Aorta (tissue), 5 donors: ENCODE measurements at regions not wholly inside any gene's neighbourhood (a gene's known extent, or its start where the extent isn't known, plus 50 kb on each side); places are given as distances from the start of the nearest gene placed in this dataset.

Source experiments
- ATAC-seq: fragments of 200-7000 bp; cut with Tn5 transposase; one replicate; pipeline ENCODE4 v1.9.1; 2022; ENCODE audit warnings: moderate library complexity; ENCODE audit not compliant: low FRiP score
- DNase-seq, 2 donors: peaks; one replicate each; pipeline ENCODE4 v3.0.0-alpha.2; 2020
- H3K27ac ChIP-seq, 2 donors: one replicate each; pipeline ENCODE4 v1.5.1; 2013; ENCODE audit warnings: low read length in 2 of 2, mild to moderate bottlenecking in 2 of 2, moderate library complexity in 2 of 2, control low read depth in 1 of 2, inconsistent platforms in 1 of 2, low read depth in 1 of 2
- H3K27me3 ChIP-seq, 2 donors: one replicate each; pipeline ENCODE4 v1.6.1; 2013; ENCODE audit warnings: control low read depth in 1 of 2, low read length in 1 of 2, mild to moderate bottlenecking in 1 of 2, moderate library complexity in 1 of 2; ENCODE audit not compliant: insufficient read depth in 2 of 2, control insufficient read depth in 1 of 2
- H3K36me3 ChIP-seq, 2 donors: one replicate each; pipeline ENCODE4 v1.6.1; 2013; ENCODE audit warnings: control low read depth in 1 of 2, low read length in 1 of 2, mild to moderate bottlenecking in 1 of 2; ENCODE audit not compliant: insufficient read depth in 2 of 2, control insufficient read depth in 1 of 2
- H3K4me1 ChIP-seq, 2 donors: one replicate each; pipeline ENCODE4 v1.6.1; 2013; ENCODE audit warnings: low read length in 2 of 2, control low read depth in 1 of 2, mild to moderate bottlenecking in 1 of 2, moderate library complexity in 1 of 2; ENCODE audit not compliant: insufficient read depth in 2 of 2, control insufficient read depth in 1 of 2
- H3K4me3 ChIP-seq, 2 donors: one replicate each; pipeline ENCODE4 v1.5.1; 2013; ENCODE audit warnings: low read length in 2 of 2, control low read depth in 1 of 2, mild to moderate bottlenecking in 1 of 2
- H3K9me3 ChIP-seq: one replicate; pipeline ENCODE4 v1.6.1; 2013; ENCODE audit warnings: mild to moderate bottlenecking, low read length; ENCODE audit not compliant: control insufficient read depth
- WGBS, 2 donors: extraction: QIAGEN DNeasy Blood & Tissue Kit; methylation state at CpG; one replicate each; pipeline ENCODE4 v1.1.7; 2013; 5-methylcytosine and 5-hydroxymethylcytosine counted together
- intact Hi-C, 2 donors: fragments of 100-400 bp; cut with DNase I; formaldehyde crosslinking; loops; one replicate each; pipeline versions ENCODE4 v1.14.2 to v1.15.0; 2022
- donor health status: healthy with polysubstance abuse.
- donor health status: Bipolar disorder and iron deficiency.
- donor health status: DM: no; HTN: no; CAD: no.
- donor health status: DM: no; HTN: no; CAD: no.
- donor health status: DM: yes; HTN: yes; CAD: no.

GRCh38 chr13:44770951-44771350 lies 194.8 kb upstream of the TSC22D1 start:
- no peak overlapping the region for H3K4me3 ChIP-seq
- WGBS, 2 donors: 96 to 98% methylated on average over 5 of the region's 5 CpGs
- H3K9me3 ChIP-seq: no peaks in the 10 kb centered on the region
- DNase-seq: no peak
- ATAC-seq: no peak
- no peaks in the 10 kb centered on the region for H3K36me3 ChIP-seq
- H3K4me1 ChIP-seq: peaks cover 0 to 5% of the 10 kb centered on the region in 2 donors
- H3K27ac ChIP-seq: no peak overlapping the region
- intact Hi-C loops: no loop called here
- no peaks in the 10 kb centered on the region for H3K27me3 ChIP-seq

DNA sequence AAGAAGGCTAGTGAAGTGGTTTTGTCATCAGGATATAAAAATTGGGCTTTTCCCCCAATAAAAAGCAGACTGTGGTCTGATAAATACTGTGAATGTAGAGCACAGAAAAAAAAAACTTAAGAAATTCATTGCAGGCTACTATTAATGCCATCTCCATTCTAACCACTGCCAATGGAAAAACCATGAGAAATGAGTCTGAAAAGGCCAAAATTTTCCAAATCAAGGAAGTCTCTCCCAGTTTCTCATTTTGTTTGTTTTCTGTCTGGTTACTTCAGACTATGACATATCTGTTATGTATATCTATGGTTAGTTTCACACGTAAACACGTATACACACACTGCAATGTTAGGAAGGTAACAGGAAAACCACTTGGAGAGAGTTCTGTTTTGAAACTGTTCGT lies 193.6 kb upstream of the TSC22D1 start:
- Histone ChIP-seq H3K36me3 (no peaks in the 10 kb centered on the region), H3K27ac (peak overlapping the region in 1 of 2 donors; percentile 43), H3K9me3 (no peaks in the 10 kb centered on the region), H3K27me3 (no peaks in the 10 kb centered on the region), H3K4me1 (peaks cover 0 to 5% of the 10 kb centered on the region in 2 donors), H3K4me3 (no peak overlapping the region)
- intact Hi-C loops: no loop called here
- no peak for ATAC-seq
- WGBS, 2 donors: 14 to 26% methylated on average over 3 of the region's 3 CpGs
- no peak for DNase-seq

DNA sequence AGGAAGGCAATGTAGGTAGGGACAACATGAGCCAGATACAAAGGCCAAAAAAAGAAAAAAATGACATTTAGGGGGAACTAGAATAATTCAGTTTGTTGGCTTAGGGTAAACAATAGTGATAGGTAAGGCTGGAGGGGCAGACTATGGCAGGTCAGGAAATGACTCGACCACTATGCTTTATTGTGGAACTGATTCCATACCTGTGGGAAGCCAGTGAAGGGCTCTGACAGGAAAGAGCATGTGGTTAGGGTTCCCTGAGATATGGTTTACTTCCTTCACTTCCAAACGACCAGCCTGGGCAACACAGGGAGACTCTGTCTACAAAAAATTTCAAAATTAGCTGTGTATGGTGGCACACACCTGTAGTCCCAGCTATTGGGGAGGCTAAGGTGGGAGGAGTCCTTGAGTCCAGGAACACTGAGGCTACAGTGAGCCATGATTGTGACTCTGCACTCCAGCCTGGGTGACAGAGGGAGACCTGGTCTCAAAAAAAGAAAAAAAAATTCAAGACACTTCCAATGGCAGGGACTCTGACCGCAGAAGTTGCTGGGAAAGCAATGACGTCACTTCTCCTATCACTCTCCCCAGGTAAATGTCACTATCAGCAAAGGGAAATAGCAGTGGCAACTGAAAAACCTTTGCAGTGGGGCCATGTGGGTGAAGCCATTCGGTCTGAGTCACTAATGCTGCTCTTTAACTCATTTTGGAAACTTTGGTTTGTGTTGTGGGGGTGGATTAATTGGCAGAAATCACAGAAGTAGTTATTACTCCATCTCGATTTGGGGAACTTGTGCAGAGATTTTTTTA lies 192.8 kb upstream of the TSC22D1 start:
- WGBS, 2 donors: 53 to 55% methylated on average over 6 of the region's 6 CpGs
- H3K9me3 ChIP-seq: no peaks in the 10 kb centered on the region
- intact Hi-C loops: no loop called here

GRCh38 chr13:44768239-44768638 lies 192.1 kb upstream of the TSC22D1 start:
- no peak overlapping the region for H3K27ac ChIP-seq
- DNase-seq (no peak), ATAC-seq (no peak)
- no peaks in the 10 kb centered on the region for H3K36me3 ChIP-seq
- H3K9me3 ChIP-seq: no peaks in the 10 kb centered on the region
- no peak overlapping the region for H3K4me3 ChIP-seq
- H3K27me3 ChIP-seq: no peaks in the 10 kb centered on the region
- whole genome bisulfite sequencing, 2 donors: 64% methylated on average over 2 of the region's 2 CpGs
- intact Hi-C loops: no loop called here
- peaks cover 0 to 5% of the 10 kb centered on the region in 2 donors for H3K4me1 ChIP-seq

More for the DNA sequence above, 192.8 kb upstream of the TSC22D1 start:
- ATAC-seq (no peak), DNase-seq (no peak)
- Histone ChIP-seq H3K27me3 (no peaks in the 10 kb centered on the region), H3K4me1 (peaks cover 0 to 5% of the 10 kb centered on the region in 2 donors), H3K4me3 (no peak overlapping the region), H3K36me3 (no peaks in the 10 kb centered on the region), H3K27ac (peak overlapping the region in 1 of 2 donors; percentile 43)

- no peaks in the 10 kb centered on the region for H3K9me3 ChIP-seq
- H3K4me3 ChIP-seq: no peak overlapping the region
- no peak for ATAC-seq
- H3K27ac ChIP-seq: no peak overlapping the region
- 90 to 91% methylated on average over 4 of the region's 4 CpGs for WGBS, 2 donors
- no peaks in the 10 kb centered on the region for H3K27me3 ChIP-seq
- intact Hi-C loops: no loop called here
- H3K36me3 ChIP-seq: no peaks in the 10 kb centered on the region
- DNase-seq: no peak
- H3K4me1 ChIP-seq: peaks cover 0 to 3% of the 10 kb centered on the region in 2 donors
These were observed 188.9 kb upstream of the TSC22D1 start for GRCh38 chr13:44765001-44765471.

DNA sequence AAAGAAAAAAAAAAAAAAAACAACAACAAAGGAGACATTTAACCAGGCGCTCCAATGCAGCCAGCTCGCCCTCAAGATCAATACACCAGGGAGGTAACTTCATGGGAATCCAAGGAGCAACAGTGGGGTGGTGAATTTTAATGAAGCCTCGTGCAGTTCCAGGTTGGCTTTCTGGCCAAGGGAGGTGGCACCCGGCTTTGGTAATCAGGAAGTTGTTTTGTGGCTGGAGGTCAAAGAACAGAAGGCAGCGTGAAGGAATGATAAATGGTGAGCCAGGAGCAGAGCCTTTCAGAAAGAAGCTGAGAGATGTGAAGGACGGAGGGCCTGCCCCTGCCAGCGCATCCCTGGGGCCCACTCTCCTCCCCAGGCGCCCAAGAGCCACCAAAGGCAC lies 188.2 kb upstream of the TSC22D1 start:
- Histone ChIP-seq H3K4me3 (no peak overlapping the region), H3K9me3 (no peaks in the 10 kb centered on the region), H3K27me3 (no peaks in the 10 kb centered on the region), H3K27ac (no peak overlapping the region), H3K36me3 (no peaks in the 10 kb centered on the region), H3K4me1 (peaks cover 0 to 2% of the 10 kb centered on the region in 2 donors)
- peak; percentile 50 for ATAC-seq
- intact Hi-C loops: no loop called here
- 89 to 90% methylated on average over 8 of the region's 8 CpGs for WGBS, 2 donors
- DNase-seq: no peak

- Histone ChIP-seq H3K4me3 (no peak overlapping the region), H3K27me3 (no peaks in the 10 kb centered on the region), H3K27ac (no peak overlapping the region), H3K36me3 (no peaks in the 10 kb centered on the region), H3K4me1 (peaks cover 0 to 2% of the 10 kb centered on the region in 2 donors), H3K9me3 (no peaks in the 10 kb centered on the region)
- DNase-seq: no peak
- intact Hi-C loops: no loop called here
- ATAC-seq: no peak
- 78 to 79% methylated on average over 11 of the region's 11 CpGs for WGBS, 2 donors
These were observed 187.6 kb upstream of the TSC22D1 start for GRCh38 chr13:44763615-44764301.

DNA sequence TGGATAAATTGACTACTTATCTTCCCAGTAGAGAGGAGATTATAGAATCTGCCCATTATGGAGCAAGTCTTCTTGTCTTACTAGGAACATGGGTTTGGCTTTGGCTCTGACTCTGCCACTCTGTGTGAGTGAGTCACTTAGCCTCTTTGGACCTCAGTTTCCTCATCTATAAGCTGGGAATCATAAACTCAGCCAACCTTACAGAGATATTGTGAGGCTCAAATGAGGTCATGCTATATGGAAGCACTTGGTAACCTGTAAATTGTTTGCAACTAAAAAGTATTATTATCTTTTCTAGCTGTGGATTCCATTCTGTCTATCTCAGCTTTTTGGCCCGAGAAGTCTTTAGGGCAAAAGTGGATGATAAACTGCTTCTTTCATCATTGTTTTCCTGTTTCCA lies 186.8 kb upstream of the TSC22D1 start:
- Histone ChIP-seq H3K36me3 (no peaks in the 10 kb centered on the region), H3K9me3 (no peaks in the 10 kb centered on the region), H3K4me1 (peaks cover 0 to 2% of the 10 kb centered on the region in 2 donors), H3K27ac (no peak overlapping the region), H3K27me3 (no peaks in the 10 kb centered on the region), H3K4me3 (no peak overlapping the region)
- intact Hi-C loops: no loop called here
- ATAC-seq: no peak
- no peak for DNase-seq
- 80 to 82% methylated on average over 1 of the region's 1 CpG for WGBS, 2 donors

- ATAC-seq (no peak), DNase-seq (no peak)
- WGBS, 2 donors: 78 to 79% methylated on average over 1 of the region's 1 CpG
- Histone ChIP-seq H3K27ac (no peak overlapping the region), H3K9me3 (no peaks in the 10 kb centered on the region), H3K4me1 (peaks cover 0 to 2% of the 10 kb centered on the region in 2 donors), H3K4me3 (no peak overlapping the region), H3K27me3 (no peaks in the 10 kb centered on the region), H3K36me3 (no peaks in the 10 kb centered on the region)
- intact Hi-C loops: no loop called here
These were observed 184.3 kb upstream of the TSC22D1 start for GRCh38 chr13:44760434-44760833.
